DOHH2 (cell line): ENCODE measurements at regions not wholly inside any gene's neighbourhood (a gene's known extent, or its start where the extent isn't known, plus 50 kb on each side); places are given as distances from the start of the nearest gene placed in this dataset.
"Not testable (repeated sequence)": the region's sequence is repeated elsewhere in the genome, so short reads cannot be mapped to it uniquely, and the experiment has no call there.

Experiments
- EZH2phosphoT487 ChIP-seq: fragments of 200-600 bp; sonication (generic); IDR thresholded peaks from 2 replicates; pipeline ENCODE4 v1.6.1; 2017; ENCODE audit warnings: borderline replicate concordance, mild to moderate bottlenecking, antibody characterized with exemption, low read length, moderate library complexity, mixed read lengths
- TF ChIP-seq, protein P1 (sequence below): fragments of 200-600 bp; sonication (generic); IDR thresholded peaks from one replicate; pipeline ENCODE4 v1.5.1; 2014; ENCODE audit warnings: antibody characterized with exemption, mild to moderate bottlenecking, low read depth, low read length; ENCODE audit not compliant: poor library complexity, severe bottlenecking

DNA sequence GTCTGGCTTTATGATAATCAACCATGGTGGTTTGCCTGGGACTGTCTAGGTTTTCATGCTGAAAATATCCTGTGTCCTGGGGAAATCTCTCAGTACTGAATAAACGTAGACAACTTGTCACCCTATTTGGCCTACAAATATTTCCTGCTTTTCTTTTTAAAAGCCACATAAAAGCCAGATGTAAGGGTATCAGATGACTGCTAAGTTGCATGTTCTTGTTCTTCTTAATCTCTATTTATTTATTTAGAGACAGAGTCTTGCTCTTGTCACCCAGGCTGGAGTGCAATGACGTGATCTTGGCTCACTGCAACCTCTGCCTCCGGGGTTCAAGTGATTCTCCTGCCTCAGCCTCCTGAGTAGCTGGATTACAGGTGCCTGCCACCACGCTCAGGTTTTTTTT lies 117.7 kb downstream of the DCK start:
- TF ChIP-seq, protein P1, sequence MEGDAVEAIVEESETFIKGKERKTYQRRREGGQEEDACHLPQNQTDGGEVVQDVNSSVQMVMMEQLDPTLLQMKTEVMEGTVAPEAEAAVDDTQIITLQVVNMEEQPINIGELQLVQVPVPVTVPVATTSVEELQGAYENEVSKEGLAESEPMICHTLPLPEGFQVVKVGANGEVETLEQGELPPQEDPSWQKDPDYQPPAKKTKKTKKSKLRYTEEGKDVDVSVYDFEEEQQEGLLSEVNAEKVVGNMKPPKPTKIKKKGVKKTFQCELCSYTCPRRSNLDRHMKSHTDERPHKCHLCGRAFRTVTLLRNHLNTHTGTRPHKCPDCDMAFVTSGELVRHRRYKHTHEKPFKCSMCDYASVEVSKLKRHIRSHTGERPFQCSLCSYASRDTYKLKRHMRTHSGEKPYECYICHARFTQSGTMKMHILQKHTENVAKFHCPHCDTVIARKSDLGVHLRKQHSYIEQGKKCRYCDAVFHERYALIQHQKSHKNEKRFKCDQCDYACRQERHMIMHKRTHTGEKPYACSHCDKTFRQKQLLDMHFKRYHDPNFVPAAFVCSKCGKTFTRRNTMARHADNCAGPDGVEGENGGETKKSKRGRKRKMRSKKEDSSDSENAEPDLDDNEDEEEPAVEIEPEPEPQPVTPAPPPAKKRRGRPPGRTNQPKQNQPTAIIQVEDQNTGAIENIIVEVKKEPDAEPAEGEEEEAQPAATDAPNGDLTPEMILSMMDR = not testable (repeated sequence)
- not testable (repeated sequence) for TF ChIP-seq EZH2phosphoT487
